GM12864 (cell line): ENCODE measurements at regions not wholly inside any gene's neighbourhood (a gene's known extent, or its start where the extent isn't known, plus 50 kb on each side); places are given as distances from the start of the nearest gene placed in this dataset.

ENCODE experiments used
- DNase-seq: peaks from one replicate; pipeline ENCODE4 v3.0.0-alpha.2; 2011; ENCODE audit warnings: low read depth
- H3K4me3 ChIP-seq: 2 replicates; pipeline ENCODE4 v1.5.1; 2011; ENCODE audit warnings: mild to moderate bottlenecking, low read depth, low read length, control low read depth
- CTCF ChIP-seq: IDR thresholded peaks from 2 replicates; pipeline ENCODE4 v1.5.1; 2011; ENCODE audit warnings: low read depth, mild to moderate bottlenecking, moderate library complexity, low read length, control low read depth, inconsistent platforms; ENCODE audit errors: missing control alignments

GRCh38 chr13:108036411-108036932 lies 178.9 kb downstream of the LIG4 start:
- DNase-seq, result no peak
- TF ChIP-seq CTCF, result no peak
- no peak overlapping the region for H3K4me3 ChIP-seq

- DNase-seq, result no peak
Observed at GRCh38 chr13:108034909-108035410, 180.4 kb downstream of the LIG4 start.

GRCh38 chr13:108033800-108034707 lies 181.3 kb downstream of the LIG4 start:
- no peak for DNase-seq
- H3K4me3 ChIP-seq, result no peak overlapping the region
- no peak for TF ChIP-seq CTCF

More at GRCh38 chr13:108034909-108035410, 180.4 kb downstream of the LIG4 start:
- no peak for TF ChIP-seq CTCF
- no peak overlapping the region for H3K4me3 ChIP-seq

- no peak for DNase-seq
Observed at GRCh38 chr13:108031865-108032264, 183.5 kb downstream of the LIG4 start.

GRCh38 chr13:108030769-108031168 lies 184.6 kb downstream of the LIG4 start:
- TF ChIP-seq CTCF, result no peak
- DNase-seq, result no peak

More at GRCh38 chr13:108031865-108032264, 183.5 kb downstream of the LIG4 start:
- no peak overlapping the region for H3K4me3 ChIP-seq
- TF ChIP-seq CTCF, result no peak

GRCh38 chr13:108026680-108027410 lies 188.5 kb downstream of the LIG4 start:
- no peak overlapping the region for H3K4me3 ChIP-seq
- DNase-seq, result no peak
- TF ChIP-seq CTCF, result no peak

More at GRCh38 chr13:108030769-108031168, 184.6 kb downstream of the LIG4 start:
- no peak overlapping the region for H3K4me3 ChIP-seq
